ENCODE measurements at regions not wholly inside any gene's neighbourhood (a gene's known extent, or its start where the extent isn't known, plus 50 kb on each side); places are given as distances from the start of the nearest gene placed in this dataset.

GRCh38 chr1:82520611-82521010 lies 719.9 kb downstream of the ADGRL2 start:
- no peak for TF ChIP-seq CTCF (IDR thresholded peaks at IDR 0.05)
- no peak for TF ChIP-seq POLR2A (IDR thresholded peaks at IDR 0.05)
- Histone ChIP-seq H3K36me3 (replicated peaks in 1 of 2) (no peaks in the 10 kb centered on the region), H3K4me1 (replicated peaks in 1 of 2) (no peaks in the 10 kb centered on the region), H3K4me3 (no peak overlapping the region), H3K27me3 (no peaks in the 10 kb centered on the region), H3K9me3 (replicated peaks in 1 of 3) (no peaks in the 10 kb centered on the region), H3K27ac (no peak overlapping the region)
- DNase-seq, result no peak
- intact Hi-C loops (cut with DNase I), result no loop called here
- 69 to 93% (median 79%) methylated on average over 1 of the region's 1 CpG for WGBS, 4 donors

GRCh38 chr1:82517586-82517985 lies 716.9 kb downstream of the ADGRL2 start:
- no peaks in the 10 kb centered on the region for H3K36me3 ChIP-seq (replicated peaks in 1 of 2)
- no peak for TF ChIP-seq POLR2A (IDR thresholded peaks at IDR 0.05)
- peak in 1 of 6 experiments; percentile 14 for TF ChIP-seq CTCF (IDR thresholded peaks at IDR 0.05)
- intact Hi-C loops (cut with DNase I), result no loop called here
- no peaks in the 10 kb centered on the region for H3K4me1 ChIP-seq (replicated peaks in 1 of 2)
- DNase-seq, result peak; percentile 29 to 81 (median 36)
- H3K4me3 ChIP-seq, result no peak overlapping the region
- no peaks in the 10 kb centered on the region for H3K9me3 ChIP-seq (replicated peaks in 1 of 3)
- 31 to 39% (median 35%) methylated on average over 7 to 8 of the region's 8 CpGs for WGBS, 4 donors
- no peak overlapping the region for H3K27ac ChIP-seq
- no peaks in the 10 kb centered on the region for H3K27me3 ChIP-seq

- DNase-seq, result peak in 1 of 7 donors; percentile 4
- no peaks in the 10 kb centered on the region for H3K4me1 ChIP-seq (replicated peaks in 1 of 2)
- intact Hi-C loops (cut with DNase I), result no loop called here
- no peak for TF ChIP-seq CTCF (IDR thresholded peaks at IDR 0.05)
- TF ChIP-seq POLR2A (IDR thresholded peaks at IDR 0.05), result no peak
- no peaks in the 10 kb centered on the region for H3K27me3 ChIP-seq
- no peaks in the 10 kb centered on the region for H3K36me3 ChIP-seq (replicated peaks in 1 of 2)
- H3K9me3 ChIP-seq (replicated peaks in 1 of 3), result no peaks in the 10 kb centered on the region
- H3K4me3 ChIP-seq, result no peak overlapping the region
- H3K27ac ChIP-seq, result no peak overlapping the region
Measured at GRCh38 chr1:82515650-82516049, 714.9 kb downstream of the ADGRL2 start.

GRCh38 chr1:82511441-82511840 lies 710.7 kb downstream of the ADGRL2 start:
- Histone ChIP-seq H3K9me3 (replicated peaks in 1 of 3) (no peaks in the 10 kb centered on the region), H3K36me3 (replicated peaks in 1 of 2) (no peaks in the 10 kb centered on the region), H3K4me1 (replicated peaks in 1 of 2) (no peaks in the 10 kb centered on the region), H3K4me3 (no peak overlapping the region), H3K27me3 (no peaks in the 10 kb centered on the region), H3K27ac (no peak overlapping the region)
- no peak for DNase-seq
- TF ChIP-seq POLR2A (IDR thresholded peaks at IDR 0.05) (no peak), CTCF (IDR thresholded peaks at IDR 0.05) (no peak)
- intact Hi-C loops (cut with DNase I), result no loop called here

All from adrenal gland (tissue), 9 donors.